Heart left ventricle (tissue), 16 donors: ENCODE measurements at regions not wholly inside any gene's neighbourhood (a gene's known extent, or its start where the extent isn't known, plus 50 kb on each side); places are given as distances from the start of the nearest gene placed in this dataset.

Experiments used
- ATAC-seq, 4 donors: fragments of 200-7000 bp; cut with Tn5 transposase; one replicate each; pipeline ENCODE4 v1.9.1; 2020 to 2022; ENCODE audit warnings: moderate library complexity in 4 of 4, mild to moderate bottlenecking in 3 of 4, moderate number of reproducible peaks in 1 of 4
- DNase-seq, 5 donors: peaks; one replicate each; pipeline ENCODE4 v3.0.0-alpha.2; 2020
- H3K27ac ChIP-seq, 12 donors: fragments of 200-600 bp; sonication (generic) in 4 of 12; one replicate each; pipeline versions ENCODE4 v1.5.0 to v1.8.0; 2016 to 2022; ENCODE audit warnings: mild to moderate bottlenecking in 2 of 12
- H3K27me3 ChIP-seq, 9 donors: fragments of 200-600 bp; sonication (generic) in 2 of 9; one replicate each; pipeline versions ENCODE4 v1.5.1 to v1.8.0; 2016 to 2022; ENCODE audit warnings: mild to moderate bottlenecking in 3 of 9
- H3K36me3 ChIP-seq, 9 donors: fragments of 200-600 bp; sonication (generic) in 2 of 9; one replicate each; pipeline versions ENCODE4 v1.5.0 to v1.8.0; 2018 to 2022; ENCODE audit warnings: mild to moderate bottlenecking in 2 of 9
- H3K4me1 ChIP-seq, 12 donors: fragments of 200-600 bp; sonication (generic) in 4 of 12; one replicate each; pipeline versions ENCODE4 v1.5.0 to v1.8.0; 2016 to 2022; ENCODE audit warnings: mild to moderate bottlenecking in 3 of 12
- H3K4me3 ChIP-seq, 12 donors: fragments of 200-600 bp; sonication (generic) in 4 of 12; one replicate each; pipeline versions ENCODE4 v1.5.0 to v1.8.0; 2017 to 2022; ENCODE audit warnings: mild to moderate bottlenecking in 9 of 12, moderate library complexity in 4 of 12
- H3K9me3 ChIP-seq, 12 donors: fragments of 200-600 bp; sonication (generic) in 4 of 12; one replicate each; pipeline versions ENCODE4 v1.5.0 to v1.8.0; 2016 to 2022; ENCODE audit warnings: mild to moderate bottlenecking in 1 of 12
- CTCF ChIP-seq, 12 donors: fragments of 200-600 bp; sonication (generic) in 4 of 12; IDR thresholded peaks; one replicate each; pipeline versions ENCODE4 v1.5.0 to v1.8.0; 2018 to 2022; ENCODE audit warnings: antibody characterized with exemption in 12 of 12, mild to moderate bottlenecking in 5 of 12
- POLR2A ChIP-seq, 2 donors: fragments of 450-650 bp; IDR thresholded peaks; one replicate each; pipeline ENCODE4 v1.6.1; 2017; ENCODE audit warnings: antibody characterized with exemption in 2 of 2, mild to moderate bottlenecking in 2 of 2, moderate library complexity in 2 of 2
- WGBS, 4 donors: extraction: QIAGEN DNeasy Blood & Tissue Kit in 2 of 4; methylation state at CpG; one replicate each; pipeline versions ENCODE4 v1.1.5 to v1.1.7; 2013 to 2018; 5-methylcytosine and 5-hydroxymethylcytosine counted together
- intact Hi-C, 10 donors: fragments of 100-400 bp; cut with DNase I; formaldehyde crosslinking; loops; one replicate each; pipeline versions ENCODE4 v1.11.1 to v1.14.2; 2022
- donor health status: ischemic (EF 13 %, LVEDD 7.1; RV severe dilation, severe dysfunction).
- donor health status: healthy with polysubstance abuse.
- donor health status: DM: no; HTN: yes; CAD: no.
- donor health status: DM: no; HTN: no; CAD: no.
- donor health status: ischemic (EF 25% LVEDD 6.9; RV normal size, moderate dysfunction).
- donor health status: ischemic (EF 25% LVEDD 5.7; RV mildly dilated, moderate dysfunction).
- donor health status: healthy.
- donor health status: DM: yes; HTN: yes; CAD: no.
- donor health status: ischemic (EF 35%, LVEDD 5.7; RV mildly dilated, moderate dysfunction).
- donor health status: nonischemic (EF 11% LVEDD 7.7; RV severe dilation, severe dysfunction).
- donor health status: DM: yes; HTN: yes; CAD: no.
- donor health status: PGD.
- donor health status: ischemic (EF 29% LVEDD 5.4; RV normal size, mild dysfunction).
- donor health status: nonischemic (EF 23%, LVEDD 6.1; RV moderate dilation, normal function).

DNA sequence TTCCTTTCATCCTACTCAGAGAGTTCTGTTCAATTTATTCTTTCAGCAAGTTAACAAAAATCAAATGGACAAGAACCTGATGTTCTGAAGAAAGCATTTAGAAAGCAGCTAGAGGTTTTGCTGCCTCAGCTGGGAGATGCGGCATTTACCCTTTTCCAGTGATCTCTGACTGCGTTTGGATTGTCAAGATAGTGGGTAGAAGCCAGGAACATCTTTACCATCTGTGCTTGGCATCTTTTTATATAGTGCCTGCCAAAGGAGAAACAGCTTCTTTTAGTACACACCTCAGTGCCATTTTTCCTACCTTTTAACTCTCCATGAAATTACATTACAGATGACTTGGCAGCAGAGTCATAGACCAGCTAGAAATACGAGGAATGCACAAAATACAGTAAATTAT is 680.8 kb downstream of the SLITRK1 start:
- Histone ChIP-seq H3K9me3 (peaks cover 0 to 5% (median 0%) of the 10 kb centered on the region in 12 donors), H3K27me3 (no peaks in the 10 kb centered on the region), H3K4me3 (no peak overlapping the region), H3K27ac (no peak overlapping the region), H3K4me1 (no peaks in the 10 kb centered on the region), H3K36me3 (no peaks in the 10 kb centered on the region)
- intact Hi-C loops = no loop called here
- no peak for DNase-seq
- no peak for TF ChIP-seq CTCF (IDR thresholded peaks at IDR 0.05)
- no peak for TF ChIP-seq POLR2A (IDR thresholded peaks at IDR 0.05)
- no peak for ATAC-seq
- 60 to 74% (median 67%) methylated on average over 3 of the region's 3 CpGs for WGBS, 4 donors

DNA sequence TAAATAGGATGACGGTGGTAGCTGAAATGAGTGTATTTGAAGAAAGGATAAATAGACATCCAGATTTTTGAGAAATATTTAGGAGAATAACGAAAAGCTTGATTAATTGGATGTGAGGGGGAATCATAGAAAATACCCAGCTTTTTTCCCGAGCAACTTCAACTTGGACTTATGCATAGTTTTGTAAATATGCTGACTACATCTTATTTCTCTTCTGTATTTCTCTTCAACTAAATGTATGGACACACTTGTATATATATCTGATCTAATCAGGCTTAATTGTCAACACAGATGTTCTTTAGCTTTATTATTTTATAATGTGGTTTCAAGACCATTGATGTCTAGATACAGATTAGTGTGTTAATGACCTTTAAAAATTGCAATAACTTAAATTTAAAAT is 685.0 kb downstream of the SLITRK1 start:
- Histone ChIP-seq H3K9me3 (peaks cover 0 to 5% (median 0%) of the 10 kb centered on the region in 12 donors), H3K27me3 (no peaks in the 10 kb centered on the region), H3K27ac (no peak overlapping the region), H3K36me3 (no peaks in the 10 kb centered on the region), H3K4me1 (no peaks in the 10 kb centered on the region), H3K4me3 (no peak overlapping the region)
- no peak for TF ChIP-seq POLR2A (IDR thresholded peaks at IDR 0.05)
- no peak for TF ChIP-seq CTCF (IDR thresholded peaks at IDR 0.05)
- 78 to 89% (median 85%) methylated on average over 3 of the region's 3 CpGs for WGBS, 4 donors
- intact Hi-C loops = no loop called here
- ATAC-seq = no peak
- DNase-seq = no peak

DNA sequence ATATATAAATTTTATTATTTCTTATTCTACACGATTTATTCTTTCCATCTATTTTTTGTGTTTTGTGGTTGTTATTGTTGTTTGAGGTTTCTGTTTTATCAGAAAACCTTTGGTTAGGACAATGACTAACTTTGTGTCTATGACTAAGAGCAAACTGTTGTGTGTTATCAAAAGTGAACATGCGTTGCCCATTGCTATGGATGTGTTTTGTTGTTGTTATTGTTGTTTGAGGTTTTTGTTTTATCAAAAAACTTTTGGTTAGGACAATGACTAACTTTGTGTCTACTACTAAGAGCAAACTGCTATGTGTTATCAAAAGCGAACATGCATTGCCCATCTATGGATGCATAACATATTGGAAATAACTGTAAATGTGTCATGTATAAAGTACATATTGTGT is 692.3 kb downstream of the SLITRK1 start:
- Histone ChIP-seq H3K4me3 (no peak overlapping the region), H3K9me3 (peaks cover 0 to 26% (median 3%) of the 10 kb centered on the region in 12 donors), H3K27me3 (no peaks in the 10 kb centered on the region), H3K27ac (no peak overlapping the region), H3K4me1 (no peaks in the 10 kb centered on the region), H3K36me3 (no peaks in the 10 kb centered on the region)
- no peak for ATAC-seq
- intact Hi-C loops = no loop called here
- DNase-seq = no peak
- TF ChIP-seq POLR2A (IDR thresholded peaks at IDR 0.05) (no peak), CTCF (IDR thresholded peaks at IDR 0.05) (no peak)
- WGBS, 4 donors = 67 to 78% (median 74%) methylated on average over 3 of the region's 3 CpGs

DNA sequence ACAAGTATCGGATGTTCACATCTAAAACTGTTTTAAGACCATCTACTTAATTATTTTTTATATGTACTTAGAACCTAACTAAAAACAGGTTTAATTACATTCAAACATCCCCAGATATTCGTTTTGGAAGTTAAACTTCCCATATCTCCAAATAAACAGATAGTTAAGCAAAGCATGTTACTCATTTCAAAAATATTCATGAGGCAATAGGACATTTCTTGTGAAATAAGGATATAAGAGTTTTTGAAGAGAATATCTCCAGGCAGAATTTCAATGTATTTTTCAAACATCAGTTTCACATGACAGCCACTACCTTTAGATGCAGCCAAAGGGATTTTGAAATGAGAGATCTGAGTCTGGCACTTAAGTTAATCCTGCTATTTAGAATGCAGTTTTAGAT is 697.5 kb downstream of the SLITRK1 start:
- no peaks in the 10 kb centered on the region for H3K36me3 ChIP-seq
- WGBS, 4 donors = 57 to 67% (median 62%) methylated on average over 2 of the region's 2 CpGs
- H3K4me3 ChIP-seq = no peak overlapping the region
- no peak for ATAC-seq
- no peak for TF ChIP-seq CTCF (IDR thresholded peaks at IDR 0.05)
- no peak for TF ChIP-seq POLR2A (IDR thresholded peaks at IDR 0.05)
- peaks cover 0 to 26% (median 3%) of the 10 kb centered on the region in 12 donors for H3K9me3 ChIP-seq
- no peaks in the 10 kb centered on the region for H3K27me3 ChIP-seq
- no peak for DNase-seq
- H3K27ac ChIP-seq = no peak overlapping the region
- intact Hi-C loops = no loop called here
- no peaks in the 10 kb centered on the region for H3K4me1 ChIP-seq
